Stimulated activated CD4-positive, alpha-beta T cell treated with anti-CD3 and anti-CD28 coated beads, TNF-alpha, amount 100 ng/mL, for 1 hour (primary cell): ENCODE measurements at regions not wholly inside any gene's neighbourhood (a gene's known extent, or its start where the extent isn't known, plus 50 kb on each side); places are given as distances from the start of the nearest gene placed in this dataset.
"Not testable (repeated sequence)": the region's sequence is repeated elsewhere in the genome, so short reads cannot be mapped to it uniquely, and the experiment has no call there.

Experiments
- DNase-seq, 3 donors: peaks; one replicate each; pipeline ENCODE4 v3.0.0-alpha.2; 2020; ENCODE audit warnings: low read depth in 3 of 3, low spot score in 1 of 3

DNA sequence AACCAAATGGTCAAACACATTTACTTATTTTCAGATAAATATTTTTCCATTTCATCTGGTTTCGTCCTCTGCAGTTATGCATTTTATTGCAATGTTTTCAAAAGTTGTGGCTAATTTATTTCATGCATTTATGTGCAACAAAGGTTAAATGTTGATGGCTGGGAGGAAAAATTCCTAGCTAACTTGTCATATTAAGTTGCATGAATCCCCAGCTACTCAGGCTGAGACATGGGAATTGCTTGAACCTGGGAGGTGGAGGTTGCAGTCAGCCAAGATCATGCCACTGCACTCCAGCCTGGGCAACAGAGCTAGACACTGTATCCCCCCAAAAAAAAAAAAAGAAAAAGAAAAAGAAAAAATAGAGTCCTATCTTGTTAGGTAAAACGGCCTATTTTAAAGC is 1862.4 kb upstream of the RAG2 start:
- no peak for DNase-seq

- no peak for DNase-seq
Observed at GRCh38 chr11:38456371-38456770, 1858.3 kb upstream of the RAG2 start.

- DNase-seq, result no peak
Observed at GRCh38 chr11:38448284-38448683, 1850.2 kb upstream of the RAG2 start.

GRCh38 chr11:38446336-38446735 is 1848.3 kb upstream of the RAG2 start:
- DNase-seq, result no peak

GRCh38 chr11:38438091-38438490 is 1840.1 kb upstream of the RAG2 start:
- no peak for DNase-seq

DNA sequence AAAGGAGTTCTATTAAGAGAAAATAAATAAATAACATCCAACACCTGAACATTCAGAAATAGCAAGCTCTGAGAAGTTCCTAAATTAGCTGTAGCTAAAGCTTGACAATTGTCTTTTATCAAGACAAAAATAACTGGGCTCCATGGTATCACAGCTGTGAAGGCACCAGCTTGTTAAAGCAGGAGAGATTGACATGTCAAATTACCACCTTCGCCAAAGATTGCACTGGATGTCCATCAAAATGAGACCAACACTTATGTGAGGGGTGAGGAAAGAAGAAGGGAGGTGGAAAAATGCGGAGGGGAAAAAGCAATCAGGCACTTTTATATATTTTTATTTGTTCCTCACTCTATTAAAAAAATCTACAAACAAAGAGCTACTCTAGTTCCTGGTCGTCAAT is 1827.5 kb upstream of the RAG2 start:
- no peak for DNase-seq

- no peak for DNase-seq
Observed at GRCh38 chr11:38423042-38423441, 1825.0 kb upstream of the RAG2 start.

DNA sequence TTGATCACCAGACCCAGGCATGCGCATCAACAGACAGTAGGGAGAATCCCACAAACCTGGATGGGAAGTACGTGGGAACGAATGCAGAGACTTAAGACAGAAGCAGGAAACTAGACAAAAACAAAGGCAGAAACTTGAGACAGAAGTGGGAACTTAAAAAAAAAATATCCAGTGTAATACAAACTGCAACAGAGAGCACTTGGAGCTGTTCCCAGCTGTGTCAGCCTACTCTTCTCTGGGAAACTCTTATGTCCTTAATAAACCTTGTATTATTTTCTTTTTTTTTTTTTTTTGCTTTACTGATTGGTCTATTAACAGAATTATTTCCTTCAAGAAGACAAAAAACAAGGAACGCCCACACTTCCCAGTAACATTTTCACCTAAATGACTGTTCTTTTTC is 1818.1 kb upstream of the RAG2 start:
- DNase-seq, result no peak

- no peak for DNase-seq
Observed at GRCh38 chr11:38411149-38411548, 1813.1 kb upstream of the RAG2 start.

- no peak for DNase-seq
Observed at GRCh38 chr11:38402063-38402462, 1804.0 kb upstream of the RAG2 start.

DNA sequence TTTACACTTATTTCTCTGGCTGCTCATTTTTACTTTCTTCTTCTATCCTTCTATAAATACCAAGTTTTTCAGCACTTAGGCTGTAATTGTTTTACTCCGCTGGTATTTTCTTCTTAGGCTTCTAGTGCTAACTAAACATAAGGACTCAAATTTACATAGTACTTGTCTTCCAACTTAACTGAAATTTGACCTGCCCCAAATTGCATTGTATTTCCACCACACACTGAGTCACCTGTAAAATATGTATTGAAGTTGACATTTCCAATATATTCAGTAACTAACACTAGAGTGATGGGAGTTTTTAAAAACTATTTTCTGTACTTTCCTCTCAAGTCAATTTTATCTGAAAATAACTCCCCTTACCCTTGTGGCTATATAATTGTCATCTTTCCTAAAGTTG is 1794.1 kb upstream of the RAG2 start:
- DNase-seq, result no peak

DNA sequence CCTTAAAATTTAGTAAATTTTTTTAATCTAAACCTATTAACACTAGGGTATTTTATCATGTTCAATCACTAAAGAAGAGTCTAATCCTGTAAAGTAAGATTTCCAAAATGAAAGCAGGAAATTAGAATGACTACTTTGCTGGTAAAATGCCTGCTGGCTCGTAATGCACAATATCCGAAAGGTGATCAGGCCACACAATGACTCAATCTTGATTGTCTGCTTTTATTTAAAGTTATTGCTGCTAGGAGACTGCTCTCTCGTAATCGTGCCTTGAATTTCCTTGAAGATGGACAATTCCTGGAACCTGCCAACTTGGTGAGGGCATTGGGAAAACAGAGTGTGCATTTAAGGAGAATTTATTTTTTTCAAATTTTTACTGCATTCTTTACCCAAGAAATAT is 1786.5 kb upstream of the RAG2 start:
- DNase-seq, result no peak

DNA sequence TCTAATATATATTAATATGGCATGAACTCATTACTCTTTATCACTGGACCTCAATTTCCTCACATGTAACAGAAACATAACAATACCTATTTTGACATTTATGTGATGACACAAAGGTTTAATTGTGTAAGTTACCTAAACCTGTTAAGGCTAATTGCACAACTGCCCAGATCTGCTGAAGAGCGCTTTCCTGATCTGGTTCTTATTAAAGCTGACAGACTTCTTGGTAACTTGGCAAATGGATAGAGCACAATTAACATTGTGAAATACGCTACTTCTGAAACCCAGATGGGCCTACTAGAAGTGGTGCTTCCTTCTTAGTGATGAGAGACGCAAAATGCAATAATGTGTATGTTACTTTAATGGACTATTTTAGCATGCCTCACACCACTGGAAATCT is 1767.2 kb upstream of the RAG2 start:
- no peak for DNase-seq

GRCh38 chr11:38356255-38356654 is 1758.2 kb upstream of the RAG2 start:
- DNase-seq, result no peak

- DNase-seq, result no peak
Observed at GRCh38 chr11:38345286-38345685, 1747.2 kb upstream of the RAG2 start.

- not testable (repeated sequence) for DNase-seq
Observed at GRCh38 chr11:38341612-38342011, 1743.6 kb upstream of the RAG2 start.

GRCh38 chr11:38339835-38340440 is 1741.9 kb upstream of the RAG2 start:
- DNase-seq, result no peak

- not testable (repeated sequence) for DNase-seq
Observed at GRCh38 chr11:38338022-38338421, 1740.0 kb upstream of the RAG2 start.

GRCh38 chr11:38332046-38332445 is 1734.0 kb upstream of the RAG2 start:
- no peak for DNase-seq

DNA sequence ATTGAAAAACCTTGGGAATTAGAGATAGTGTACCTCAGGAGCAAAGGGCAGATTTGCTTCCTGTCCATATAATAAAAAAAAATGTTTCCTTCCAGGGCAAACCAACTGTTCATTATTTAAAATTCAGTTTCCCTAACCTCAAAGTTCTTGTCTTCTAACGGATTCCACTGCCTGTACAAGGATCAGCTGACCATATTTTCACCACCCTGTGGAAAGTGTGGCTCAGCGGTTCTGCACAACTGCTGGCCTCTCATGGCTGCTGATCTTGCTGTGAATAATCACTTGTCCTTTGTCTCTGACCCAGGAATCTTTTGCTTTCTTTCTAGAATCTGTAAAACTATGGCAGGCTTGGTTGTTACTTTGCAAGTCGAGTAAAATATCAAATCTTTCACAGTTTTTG is 1732.5 kb upstream of the RAG2 start:
- DNase-seq, result no peak

DNA sequence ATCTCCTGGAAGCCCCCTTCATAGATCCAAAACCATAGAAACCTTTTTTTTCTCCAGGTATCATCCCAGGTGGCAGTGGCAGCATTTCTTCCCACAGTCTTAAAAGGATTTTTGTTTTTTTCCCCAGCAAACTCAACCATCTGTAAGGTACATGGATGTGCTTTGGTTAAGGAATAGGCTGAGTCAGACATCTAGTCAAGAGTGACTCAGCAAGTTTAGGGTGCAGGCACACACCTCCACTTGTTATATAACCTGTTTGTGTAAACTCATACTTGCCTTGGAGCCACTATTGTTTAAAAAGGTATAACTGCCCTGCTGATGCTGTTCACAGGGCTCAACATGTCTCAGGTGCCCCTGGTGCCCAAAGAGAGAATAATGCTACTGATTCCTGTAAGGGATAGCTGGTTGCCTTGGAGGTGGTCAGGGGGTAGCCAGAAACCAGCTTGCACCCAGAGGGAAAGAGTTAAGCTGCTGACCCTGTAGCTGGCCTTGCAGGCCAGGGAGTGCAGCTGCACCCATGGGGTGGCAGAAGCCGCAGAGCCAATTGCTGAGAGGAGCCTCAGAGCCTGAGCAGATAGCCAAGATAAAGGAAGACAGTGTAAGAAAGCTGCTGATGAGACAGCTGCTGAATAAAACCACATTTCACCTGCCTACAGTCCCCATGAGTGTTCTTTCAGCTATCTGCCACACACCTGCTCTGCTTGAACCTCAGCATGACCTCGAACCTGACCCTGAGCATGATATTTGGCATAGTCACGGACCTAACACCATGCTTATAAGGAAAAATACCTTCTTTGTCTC is 1726.1 kb upstream of the RAG2 start:
- no peak for DNase-seq

- no peak for DNase-seq
Observed at GRCh38 chr11:38315151-38315550, 1717.1 kb upstream of the RAG2 start.

DNA sequence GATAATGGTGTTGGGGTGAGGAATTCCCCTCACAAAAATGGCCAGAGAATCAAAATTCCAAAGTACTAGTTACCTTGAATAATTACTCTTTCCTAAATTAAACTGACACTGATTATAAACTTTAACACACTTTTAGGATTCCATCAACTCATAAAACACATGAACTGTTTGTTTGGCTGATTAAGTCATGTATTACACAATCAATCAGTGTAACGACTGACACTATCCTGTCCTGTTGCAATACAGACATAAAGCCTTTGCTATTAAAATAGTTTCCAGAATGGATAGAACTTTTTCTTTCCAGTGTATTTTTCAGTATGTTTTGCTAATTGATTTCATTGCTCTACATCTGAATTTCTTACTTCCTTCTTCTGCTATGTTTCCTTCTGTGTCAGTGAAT is 1709.4 kb upstream of the RAG2 start:
- no peak for DNase-seq
